Ishikawa (cell line): ENCODE measurements at regions not wholly inside any gene's neighbourhood (a gene's known extent, or its start where the extent isn't known, plus 50 kb on each side); places are given as distances from the start of the nearest gene placed in this dataset.
A peak's percentile ranks its signal among the peaks of the same experiment; 100 is the strongest.

Experiments used
- CEBPB ChIP-seq: IDR thresholded peaks from 2 replicates; pipeline ENCODE4 v1.6.1; 2012
- CREB1 ChIP-seq: IDR thresholded peaks from 2 replicates; pipeline ENCODE4 v1.6.1; 2012; ENCODE audit warnings: low read depth
- EGR1 ChIP-seq: IDR thresholded peaks from 2 replicates; pipeline ENCODE4 v1.6.1; 2012
- EP300 ChIP-seq: IDR thresholded peaks from 2 replicates; pipeline ENCODE4 v1.6.1; 2012; ENCODE audit warnings: borderline replicate concordance
- FOXM1 ChIP-seq: IDR thresholded peaks from 2 replicates; pipeline ENCODE4 v1.6.1; 2012; ENCODE audit warnings: low read depth, borderline replicate concordance
- MAX ChIP-seq: IDR thresholded peaks from 2 replicates; pipeline ENCODE4 v1.6.1; 2012
- NFIC ChIP-seq: IDR thresholded peaks from 2 replicates; pipeline ENCODE4 v1.6.1; 2012
- RAD21 ChIP-seq: IDR thresholded peaks from 2 replicates; pipeline ENCODE4 v1.6.1; 2012; ENCODE audit warnings: low read depth
- REST ChIP-seq: IDR thresholded peaks from 2 replicates; pipeline ENCODE4 v1.6.1; 2012; ENCODE audit warnings: low read depth, mild to moderate bottlenecking
- TAF1 ChIP-seq: IDR thresholded peaks from 2 replicates; pipeline ENCODE4 v1.6.1; 2012; ENCODE audit warnings: low read depth, mild to moderate bottlenecking
- TCF12 ChIP-seq: IDR thresholded peaks from 2 replicates; pipeline ENCODE4 v1.6.1; 2012; ENCODE audit warnings: low read depth
- TEAD4 ChIP-seq: IDR thresholded peaks from 2 replicates; pipeline ENCODE4 v1.6.1; 2012
- USF1 ChIP-seq: IDR thresholded peaks from 2 replicates; pipeline ENCODE4 v1.6.1; 2012
- YY1 ChIP-seq: IDR thresholded peaks from 2 replicates; pipeline ENCODE4 v1.6.1; 2012; ENCODE audit warnings: low read depth
- ZBTB7A ChIP-seq: IDR thresholded peaks from 2 replicates; pipeline ENCODE4 v1.6.1; 2012; ENCODE audit warnings: low read depth

DNA sequence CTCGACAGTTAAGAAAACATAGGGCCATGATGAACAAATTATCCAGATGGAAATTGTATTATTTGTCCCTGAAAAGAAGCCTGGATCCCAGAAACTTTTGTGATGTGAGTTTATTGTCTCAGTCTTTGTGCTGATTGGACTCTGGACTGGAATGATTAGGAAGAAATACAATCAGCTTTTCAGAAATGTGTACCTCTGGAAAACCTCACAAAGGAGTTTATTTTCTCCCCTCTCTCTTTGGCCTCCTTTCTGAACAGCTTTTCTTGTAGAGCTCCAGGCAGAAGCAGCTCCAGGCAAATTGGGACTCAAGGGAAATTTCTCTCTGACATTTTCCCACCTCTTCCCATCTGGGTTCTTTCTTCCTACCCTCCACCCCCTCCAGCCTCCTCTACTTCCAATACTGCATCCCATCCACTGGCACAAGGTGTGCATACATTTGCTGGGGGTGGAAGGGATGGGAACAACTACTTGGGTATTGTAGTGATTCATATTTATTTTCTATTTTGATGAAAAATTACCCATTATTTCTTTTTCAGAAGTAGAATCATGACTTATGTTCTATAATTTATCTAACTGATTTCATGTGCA lies 119.7 kb downstream of the CD47 start:
- TF ChIP-seq FOXM1 (no peak), YY1 (no peak), EP300 (no peak), REST (no peak), TCF12 (no peak), ZBTB7A (no peak), RAD21 (no peak)

DNA sequence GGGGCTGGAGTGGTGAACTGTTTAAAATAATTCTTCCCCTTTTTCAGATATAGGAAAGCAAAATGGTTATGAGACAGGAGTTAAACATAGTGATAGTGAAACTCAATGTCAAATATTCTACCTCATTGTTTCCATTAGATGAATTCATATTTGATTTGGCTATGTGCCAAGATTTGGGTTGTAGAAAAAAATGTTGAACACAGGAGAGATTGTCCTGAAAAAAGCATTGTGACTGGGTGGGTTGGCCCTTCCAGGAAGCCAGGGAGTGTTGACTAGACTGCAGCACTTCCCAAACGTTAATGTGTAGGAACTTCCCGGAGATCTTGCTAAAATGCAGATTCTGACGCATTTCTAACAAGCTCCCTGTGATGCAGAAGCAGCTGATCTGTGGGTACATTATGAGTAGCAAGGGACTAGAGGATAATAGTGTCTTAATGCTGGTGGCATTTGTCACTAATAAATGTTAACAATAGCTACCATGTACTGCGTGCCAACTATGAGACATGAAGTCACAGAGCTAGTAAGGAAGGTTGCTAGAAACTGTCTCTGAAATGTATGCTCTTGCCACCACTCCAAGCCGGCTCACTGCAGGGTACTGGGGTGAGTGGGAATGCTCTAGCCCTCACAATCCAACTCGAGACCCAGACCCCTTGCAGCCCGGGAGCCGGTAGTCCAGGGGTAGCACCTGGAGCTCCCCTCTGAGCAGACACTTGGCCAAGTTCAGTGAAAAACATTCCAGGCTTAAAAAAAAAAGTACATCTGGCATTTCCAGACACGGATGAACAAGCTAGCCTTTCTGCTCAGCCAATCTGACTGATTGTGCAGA lies 120.6 kb downstream of the CD47 start:
- TF ChIP-seq USF1 = no peak
- TF ChIP-seq NFIC = peak; percentile 93
- peak; percentile 41; the same call in 1 of the 2 replicates for TF ChIP-seq EP300
- TF ChIP-seq TCF12 = peak; percentile 77; the same call in 1 of the 2 replicates
- no peak for TF ChIP-seq YY1
- no peak for TF ChIP-seq RAD21
- no peak for TF ChIP-seq EGR1
- no peak for TF ChIP-seq REST
- no peak for TF ChIP-seq TAF1
- no peak for TF ChIP-seq MAX
- TF ChIP-seq CREB1 = no peak
- no peak for TF ChIP-seq CEBPB
- TF ChIP-seq ZBTB7A = peak; percentile 49; the same call in 1 of the 2 replicates
- peak; percentile 29; the same call in 1 of the 2 replicates for TF ChIP-seq FOXM1
- TF ChIP-seq TEAD4 = peak; percentile 79

GRCh38 chr3:107969525-107969924 lies 121.3 kb downstream of the CD47 start:
- TF ChIP-seq CEBPB (no peak), MAX (no peak), USF1 (no peak)

DNA sequence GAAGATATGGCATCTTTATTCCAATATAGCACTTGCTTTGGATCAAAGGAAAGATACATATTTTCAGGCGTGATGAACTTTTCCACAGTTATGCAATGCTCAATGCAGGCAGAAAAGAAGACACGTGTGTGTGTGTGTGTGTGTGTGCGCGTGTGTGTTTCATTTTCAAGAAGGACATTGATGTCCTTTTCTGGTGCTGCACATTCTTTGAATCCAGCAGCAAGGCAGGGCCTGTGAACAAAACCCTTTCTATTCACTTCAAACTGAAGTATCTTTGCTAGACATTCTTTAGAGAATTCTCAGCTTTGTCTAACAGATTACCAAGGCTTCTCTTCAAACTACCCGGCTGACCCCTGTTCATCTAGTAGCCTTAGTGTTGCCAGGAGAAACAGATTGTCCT lies 124.6 kb downstream of the CD47 start:
- no peak for TF ChIP-seq FOXM1
- TF ChIP-seq RAD21 = no peak
- no peak for TF ChIP-seq ZBTB7A
- TF ChIP-seq CREB1 = no peak

DNA sequence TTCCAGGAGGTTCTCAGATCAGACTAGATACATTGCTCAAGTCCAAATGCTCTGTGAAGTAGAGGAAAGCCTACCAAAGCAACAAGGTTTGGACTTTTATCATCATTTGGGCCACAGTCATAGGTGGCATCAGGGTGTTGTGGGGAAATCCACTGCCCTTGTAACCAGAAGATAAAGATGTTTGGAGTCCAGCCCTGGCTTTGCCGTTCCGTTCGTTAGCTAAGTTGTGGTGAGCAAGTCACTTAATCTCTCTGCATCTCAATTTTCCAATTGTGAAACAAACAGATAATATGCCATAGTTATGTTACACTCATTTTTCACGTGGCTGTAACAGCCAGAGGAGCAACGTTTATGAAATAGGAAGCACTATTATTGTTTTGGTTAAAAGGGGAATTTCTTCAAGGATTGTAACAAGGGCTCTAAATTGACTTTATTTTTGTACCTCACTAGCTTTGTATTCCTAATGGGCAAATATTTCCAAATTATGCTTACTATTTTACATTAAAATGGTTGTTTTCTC lies 125.6 kb downstream of the CD47 start:
- TF ChIP-seq EGR1 = no peak
- TF ChIP-seq ZBTB7A = no peak
- TF ChIP-seq TEAD4 = no peak
- TF ChIP-seq TCF12 = no peak
- TF ChIP-seq REST = no peak
- no peak for TF ChIP-seq MAX
- no peak for TF ChIP-seq CREB1
- no peak for TF ChIP-seq NFIC
- TF ChIP-seq USF1 = no peak
- TF ChIP-seq CEBPB = no peak
- no peak for TF ChIP-seq EP300
- no peak for TF ChIP-seq TAF1
- no peak for TF ChIP-seq RAD21
